H1 (cell line): ENCODE measurements at regions not wholly inside any gene's neighbourhood (a gene's known extent, or its start where the extent isn't known, plus 50 kb on each side); places are given as distances from the start of the nearest gene placed in this dataset.

Experiments used
- RXRA ChIP-seq: IDR thresholded peaks from 2 replicates; pipeline ENCODE4 v1.6.1; 2011; ENCODE audit warnings: low read depth, mild to moderate bottlenecking, low read length, moderate library complexity; ENCODE audit not compliant: insufficient read depth
- TAF1 ChIP-seq: IDR thresholded peaks from 2 replicates; pipeline ENCODE4 v1.6.1; 2011; ENCODE audit warnings: mild to moderate bottlenecking, low read depth, low read length
- TAF7 ChIP-seq: optimal IDR thresholded peaks from 2 replicates; pipeline ENCODE3; 2011; ENCODE audit warnings: low read depth, mild to moderate bottlenecking, inconsistent platforms, low read length, moderate library complexity, borderline replicate concordance

GRCh38 chr4:117545039-117545438 is 459.7 kb upstream of the TRAM1L1 start (continued):
- TF ChIP-seq RXRA (no peak), TAF1 (no peak), TAF7 (no peak)
